ENCODE measurements at regions not wholly inside any gene's neighbourhood (a gene's known extent, or its start where the extent isn't known, plus 50 kb on each side); places are given as distances from the start of the nearest gene placed in this dataset.

GRCh38 chr13:34129436-34129835 is 311.5 kb downstream of the RFC3 start:
- TF ChIP-seq POLR2A (IDR thresholded peaks at IDR 0.05; ENCODE audit: extremely low read depth, insufficient read length) (no peak), CTCF (IDR thresholded peaks at IDR 0.05; ENCODE audit: low read depth, low read length) (no peak)
